ENCODE measurements at regions not wholly inside any gene's neighbourhood (a gene's known extent, or its start where the extent isn't known, plus 50 kb on each side); places are given as distances from the start of the nearest gene placed in this dataset.

- TF ChIP-seq CTCF (IDR thresholded peaks at IDR 0.05) (no peak), POLR2A (IDR thresholded peaks at IDR 0.05) (no peak), EP300 (IDR thresholded peaks at IDR 0.05) (no peak)
Measured at GRCh38 chr14:43735932-43736331, 771.2 kb downstream of the FSCB start.
